ENCODE measurements at regions not wholly inside any gene's neighbourhood (a gene's known extent, or its start where the extent isn't known, plus 50 kb on each side); places are given as distances from the start of the nearest gene placed in this dataset.

GRCh38 chr22:48372390-48372789 is 1455.3 kb downstream of the BRD1 start:
- no peak for DNase-seq (ENCODE audit: low read depth)

DNA sequence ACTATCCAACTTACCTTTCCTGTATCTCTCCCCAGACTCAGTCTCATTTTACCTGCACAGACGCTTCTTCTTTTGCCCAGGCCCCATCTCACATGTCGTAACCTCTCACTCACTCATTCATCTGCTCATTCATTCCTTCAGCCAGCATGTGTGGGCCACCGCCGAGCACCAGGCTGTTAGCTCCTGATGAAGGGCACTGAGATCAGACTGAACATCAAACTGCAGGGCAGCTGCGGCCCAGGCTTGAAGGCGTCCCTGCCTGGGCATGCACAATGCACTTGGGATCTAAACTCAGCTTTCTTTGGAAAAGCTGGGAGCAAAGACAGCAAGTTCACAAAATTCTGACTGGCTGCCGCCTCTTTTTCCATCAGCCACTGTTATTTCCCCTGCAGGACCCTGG is 1456.3 kb downstream of the BRD1 start:
- DNase-seq (ENCODE audit: low read depth) = no peak

DNA sequence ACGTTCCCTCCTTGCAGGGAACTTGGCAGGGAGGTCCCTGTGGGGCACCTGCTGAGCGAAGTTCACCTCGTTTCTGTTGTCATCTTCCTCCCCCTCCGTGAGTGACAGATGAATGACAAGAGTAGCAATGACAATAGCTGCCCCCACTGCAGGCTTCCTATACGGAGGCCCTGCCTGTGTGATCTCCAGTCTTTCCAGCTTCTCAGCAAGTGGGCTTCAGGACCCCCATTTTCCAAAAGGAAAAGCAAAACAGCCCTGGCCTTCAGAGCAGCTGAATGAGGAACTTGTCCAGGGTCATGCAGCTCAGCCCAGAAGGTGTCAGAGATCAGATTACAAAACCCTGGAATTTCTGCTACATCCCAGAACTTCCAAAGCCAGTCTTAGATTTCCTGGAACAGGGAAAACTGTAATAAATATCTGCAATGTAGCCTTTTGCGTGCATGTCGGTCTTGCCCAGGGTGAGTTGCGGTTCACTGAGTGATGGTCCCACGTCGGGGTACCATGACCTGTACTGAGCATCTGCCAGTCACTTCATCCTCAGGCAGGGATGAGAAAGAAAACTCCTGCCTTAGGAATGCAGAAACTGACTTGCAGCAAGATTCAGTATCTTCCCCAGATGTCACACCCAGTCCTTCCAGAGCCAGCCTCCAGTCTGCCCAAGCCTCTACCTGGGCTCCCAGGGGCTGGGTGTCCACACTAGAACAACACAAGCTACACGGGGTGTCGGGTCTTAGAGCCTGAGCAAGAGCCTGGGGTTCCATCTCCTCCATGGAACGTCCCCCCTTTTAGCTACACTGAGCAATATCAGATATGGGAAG is 1457.0 kb downstream of the BRD1 start:
- no peak for DNase-seq (ENCODE audit: low read depth)

DNA sequence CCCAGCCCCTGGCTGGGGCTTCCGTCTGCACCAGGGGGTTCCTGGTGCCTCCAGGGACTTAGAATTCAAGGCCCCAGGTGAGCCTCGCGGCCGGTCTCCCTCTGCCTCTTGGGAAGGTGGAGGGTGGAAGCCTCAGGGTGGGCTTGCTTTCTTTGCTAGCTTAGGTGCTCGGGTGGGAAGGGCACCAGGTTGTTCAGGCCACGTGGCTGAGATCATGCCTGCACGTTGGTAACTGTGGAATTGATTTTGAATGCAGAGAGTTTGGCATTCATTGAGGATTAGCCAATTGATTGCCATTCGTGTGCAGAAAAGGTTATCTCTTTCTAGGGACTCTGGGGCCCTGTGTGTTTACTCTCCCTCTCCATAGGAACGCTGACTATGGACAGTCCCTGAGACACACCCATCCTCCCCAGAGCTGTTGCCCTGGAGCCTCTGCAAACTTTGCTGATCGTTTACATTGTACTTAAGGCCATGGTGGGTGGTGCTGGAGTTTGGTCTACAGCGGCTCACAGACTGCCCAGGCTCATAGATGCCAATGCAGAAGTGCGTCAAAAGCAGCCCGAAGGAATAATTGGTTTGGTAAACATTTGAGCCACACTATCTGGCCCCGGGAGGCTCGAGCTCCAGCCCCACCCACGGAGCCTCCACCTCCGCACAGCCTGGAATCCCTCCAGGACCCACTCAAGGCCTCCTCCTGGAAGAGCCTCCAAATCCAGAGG is 1457.7 kb downstream of the BRD1 start:
- no peak for DNase-seq (ENCODE audit: low read depth)

DNA sequence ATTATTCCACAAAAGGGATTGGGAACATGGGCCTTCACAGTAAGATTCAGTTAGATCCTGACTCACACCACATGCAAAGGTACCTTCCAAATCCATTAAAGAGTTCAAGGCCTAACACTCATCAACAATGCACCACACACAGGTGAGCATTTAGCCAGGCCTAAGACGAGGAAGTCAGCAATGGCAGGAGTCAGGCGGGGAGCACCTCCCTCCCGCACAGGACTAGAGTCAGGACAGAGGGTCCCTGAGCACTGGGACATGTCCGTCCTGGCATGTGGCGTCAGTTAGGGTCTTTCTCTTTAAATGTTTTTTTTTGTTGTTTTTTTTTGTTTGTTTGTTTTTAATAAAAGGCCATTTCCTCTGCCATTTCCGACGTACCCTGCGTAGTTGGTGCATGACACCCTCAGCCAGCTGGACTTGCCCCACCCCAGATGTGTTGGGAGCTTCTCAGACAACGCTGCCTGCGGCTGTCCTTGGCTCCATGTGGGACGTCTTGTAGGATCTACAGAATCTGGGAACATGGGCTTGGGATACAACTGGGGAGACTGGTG is 1458.6 kb downstream of the BRD1 start:
- no peak for DNase-seq (ENCODE audit: low read depth)

DNA sequence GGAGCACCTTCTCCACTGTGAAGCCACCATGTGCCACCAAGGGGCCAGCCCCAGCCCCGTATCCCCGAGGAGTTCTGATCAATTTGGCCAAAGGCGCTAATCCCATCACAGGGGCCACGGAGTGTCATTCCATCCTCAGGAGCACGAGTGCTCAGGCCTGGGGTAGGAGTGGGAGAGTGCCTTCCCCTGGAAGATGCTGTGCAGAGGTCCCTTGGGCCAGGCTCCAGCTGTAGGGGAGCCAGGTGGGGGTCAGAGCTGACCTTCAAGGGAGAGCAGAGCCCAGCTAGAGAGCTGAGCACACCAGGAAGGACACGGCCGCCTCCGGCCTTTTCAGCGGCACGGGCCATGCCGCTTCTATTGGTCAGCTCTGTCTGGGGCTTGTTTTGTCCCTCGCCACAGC is 1459.9 kb downstream of the BRD1 start:
- DNase-seq (ENCODE audit: low read depth) = no peak

- no peak for DNase-seq (ENCODE audit: low read depth)
These were observed 1461.1 kb downstream of the BRD1 start for GRCh38 chr22:48366591-48366990.

DNA sequence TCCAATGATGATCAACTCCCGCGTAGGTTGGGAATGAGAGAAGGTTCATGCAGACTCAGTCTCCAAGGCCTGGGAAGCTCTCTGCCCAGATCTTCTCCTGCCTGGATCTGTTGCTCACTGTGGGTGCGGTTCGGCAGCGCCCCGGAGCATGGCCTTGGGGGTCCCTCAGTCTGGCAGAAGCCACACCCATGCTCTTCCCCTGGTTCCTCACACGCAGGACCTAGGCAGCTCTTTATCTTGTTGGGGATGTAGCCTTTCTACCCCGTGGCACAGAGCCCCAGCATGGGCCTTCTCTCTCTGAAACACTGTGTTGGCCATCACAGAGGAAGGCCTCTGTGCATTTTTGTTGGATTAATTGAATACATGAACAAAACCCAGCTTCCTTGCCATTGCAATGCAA is 1461.6 kb downstream of the BRD1 start:
- DNase-seq (ENCODE audit: low read depth) = no peak

GRCh38 chr22:48365386-48365785 is 1462.3 kb downstream of the BRD1 start:
- no peak for DNase-seq (ENCODE audit: low read depth)

- DNase-seq (ENCODE audit: low read depth) = no peak
These were observed 1464.8 kb downstream of the BRD1 start for GRCh38 chr22:48362721-48363404.

DNA sequence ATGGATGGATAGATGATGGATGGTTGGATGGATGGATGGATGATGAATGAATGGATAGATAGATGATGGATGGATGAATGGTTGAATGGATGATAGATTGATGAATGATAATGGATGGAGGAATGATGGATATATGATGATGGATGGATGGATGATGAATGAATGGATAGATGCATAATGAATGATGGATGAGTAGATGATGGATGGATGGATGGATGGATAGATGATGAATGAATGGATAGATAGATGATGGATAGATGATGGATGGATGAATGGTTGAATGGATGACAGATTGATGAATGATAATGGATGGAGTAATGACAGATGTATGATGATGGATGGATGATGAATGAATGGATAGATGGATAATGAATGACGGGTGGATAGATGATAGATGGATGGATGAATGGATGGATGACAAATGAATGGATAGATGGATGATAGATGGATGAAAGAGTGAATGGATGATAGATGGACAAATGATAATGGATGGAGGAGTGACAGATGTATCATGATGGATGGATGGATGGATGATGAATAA is 1466.5 kb downstream of the BRD1 start:
- DNase-seq (ENCODE audit: low read depth) = no peak

GRCh38 chr22:48359613-48359965 is 1468.1 kb downstream of the BRD1 start:
- DNase-seq (ENCODE audit: low read depth) = no peak

GRCh38 chr22:48358886-48359612 is 1468.6 kb downstream of the BRD1 start:
- DNase-seq (ENCODE audit: low read depth) = no peak

- no peak for DNase-seq (ENCODE audit: low read depth)
These were observed 1469.7 kb downstream of the BRD1 start for GRCh38 chr22:48357961-48358360.

DNA sequence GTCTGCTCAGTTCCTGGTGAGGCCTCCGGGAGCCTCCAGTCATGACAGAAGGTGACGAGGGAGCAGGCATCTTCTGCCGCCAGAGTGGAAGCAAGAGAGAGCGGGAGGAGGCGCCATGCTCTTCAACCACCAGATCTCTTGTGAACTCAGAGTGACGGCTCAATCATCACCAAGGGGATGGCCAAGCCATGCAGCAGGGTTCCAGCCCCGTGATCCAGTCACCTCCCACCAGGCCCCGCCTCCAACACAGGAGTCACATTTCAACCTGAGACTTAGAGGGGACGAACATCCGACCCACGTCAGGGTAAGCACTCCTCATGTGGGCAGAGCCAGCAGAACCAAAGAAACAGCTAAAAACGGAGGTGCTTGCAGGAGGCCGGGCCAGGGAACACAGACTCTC is 1470.5 kb downstream of the BRD1 start:
- DNase-seq (ENCODE audit: low read depth) = no peak

- DNase-seq (ENCODE audit: low read depth) = no peak
These were observed 1470.9 kb downstream of the BRD1 start for GRCh38 chr22:48356731-48357130.

GRCh38 chr22:48354096-48354495 is 1473.6 kb downstream of the BRD1 start:
- DNase-seq (ENCODE audit: low read depth) = no peak

- no peak for DNase-seq (ENCODE audit: low read depth)
These were observed 1474.3 kb downstream of the BRD1 start for GRCh38 chr22:48353116-48353947.

DNA sequence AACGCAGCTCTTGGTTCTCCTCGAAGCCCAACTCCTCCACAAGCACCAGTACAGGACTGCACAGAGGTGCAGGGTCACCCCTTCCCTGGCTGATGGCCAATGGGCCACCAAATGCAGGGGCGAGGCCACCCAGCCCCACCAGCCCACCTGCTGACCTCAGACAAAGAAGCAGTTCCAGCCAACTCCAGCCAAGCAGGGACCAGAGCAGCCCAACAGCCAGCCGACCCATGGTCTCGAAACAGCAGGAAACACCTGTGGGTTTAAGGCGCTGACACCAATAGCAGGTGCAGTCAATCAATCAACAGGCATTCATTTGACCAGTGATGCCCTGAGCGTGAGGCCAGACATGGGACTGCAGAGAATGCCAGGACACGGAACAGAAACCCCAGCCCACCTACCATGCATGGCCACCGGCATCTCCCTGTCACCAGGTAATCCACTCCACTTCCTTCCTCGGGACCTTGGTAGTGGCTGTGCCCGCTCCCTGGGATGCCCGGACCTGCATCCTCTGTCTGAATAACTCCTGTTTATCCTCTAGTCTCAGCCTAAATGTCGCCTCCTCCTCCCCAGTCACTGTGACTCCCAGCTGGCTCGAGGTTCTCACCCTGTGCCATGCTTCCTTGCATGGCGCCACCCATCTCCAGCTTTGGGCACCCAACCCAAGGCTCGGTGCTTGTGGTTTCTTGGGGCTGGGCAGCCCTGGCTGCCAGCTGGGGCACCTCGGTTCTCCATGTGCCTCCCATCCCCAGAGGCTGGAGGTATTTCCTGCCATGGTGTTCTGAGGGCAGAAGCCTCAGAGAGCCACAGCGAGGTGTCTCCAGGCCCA is 1475.4 kb downstream of the BRD1 start:
- DNase-seq (ENCODE audit: low read depth) = no peak
